ENCODE measurements at regions not wholly inside any gene's neighbourhood (a gene's known extent, or its start where the extent isn't known, plus 50 kb on each side); places are given as distances from the start of the nearest gene placed in this dataset.

DNA sequence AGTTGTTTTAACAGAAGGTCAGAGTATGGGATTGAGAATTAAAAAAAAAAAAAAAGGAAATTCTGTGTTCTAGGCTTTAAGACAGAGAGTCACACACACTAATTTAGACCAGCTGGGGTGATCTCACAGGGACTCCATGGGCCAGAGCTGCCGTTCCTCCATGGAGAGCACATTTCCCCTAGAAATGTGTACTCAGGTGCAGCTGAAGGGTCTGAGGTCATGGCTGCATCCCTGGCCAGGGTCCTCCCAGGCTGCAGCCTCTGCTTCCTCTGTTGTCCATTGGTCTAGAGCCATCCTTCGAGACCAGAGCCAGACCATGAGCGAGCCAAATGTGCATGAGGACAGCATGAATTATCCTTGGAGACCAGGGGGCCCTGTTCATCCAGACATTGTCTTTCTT is 190.1 kb upstream of the TNP1 start (continued):
- TF ChIP-seq, protein P1, sequence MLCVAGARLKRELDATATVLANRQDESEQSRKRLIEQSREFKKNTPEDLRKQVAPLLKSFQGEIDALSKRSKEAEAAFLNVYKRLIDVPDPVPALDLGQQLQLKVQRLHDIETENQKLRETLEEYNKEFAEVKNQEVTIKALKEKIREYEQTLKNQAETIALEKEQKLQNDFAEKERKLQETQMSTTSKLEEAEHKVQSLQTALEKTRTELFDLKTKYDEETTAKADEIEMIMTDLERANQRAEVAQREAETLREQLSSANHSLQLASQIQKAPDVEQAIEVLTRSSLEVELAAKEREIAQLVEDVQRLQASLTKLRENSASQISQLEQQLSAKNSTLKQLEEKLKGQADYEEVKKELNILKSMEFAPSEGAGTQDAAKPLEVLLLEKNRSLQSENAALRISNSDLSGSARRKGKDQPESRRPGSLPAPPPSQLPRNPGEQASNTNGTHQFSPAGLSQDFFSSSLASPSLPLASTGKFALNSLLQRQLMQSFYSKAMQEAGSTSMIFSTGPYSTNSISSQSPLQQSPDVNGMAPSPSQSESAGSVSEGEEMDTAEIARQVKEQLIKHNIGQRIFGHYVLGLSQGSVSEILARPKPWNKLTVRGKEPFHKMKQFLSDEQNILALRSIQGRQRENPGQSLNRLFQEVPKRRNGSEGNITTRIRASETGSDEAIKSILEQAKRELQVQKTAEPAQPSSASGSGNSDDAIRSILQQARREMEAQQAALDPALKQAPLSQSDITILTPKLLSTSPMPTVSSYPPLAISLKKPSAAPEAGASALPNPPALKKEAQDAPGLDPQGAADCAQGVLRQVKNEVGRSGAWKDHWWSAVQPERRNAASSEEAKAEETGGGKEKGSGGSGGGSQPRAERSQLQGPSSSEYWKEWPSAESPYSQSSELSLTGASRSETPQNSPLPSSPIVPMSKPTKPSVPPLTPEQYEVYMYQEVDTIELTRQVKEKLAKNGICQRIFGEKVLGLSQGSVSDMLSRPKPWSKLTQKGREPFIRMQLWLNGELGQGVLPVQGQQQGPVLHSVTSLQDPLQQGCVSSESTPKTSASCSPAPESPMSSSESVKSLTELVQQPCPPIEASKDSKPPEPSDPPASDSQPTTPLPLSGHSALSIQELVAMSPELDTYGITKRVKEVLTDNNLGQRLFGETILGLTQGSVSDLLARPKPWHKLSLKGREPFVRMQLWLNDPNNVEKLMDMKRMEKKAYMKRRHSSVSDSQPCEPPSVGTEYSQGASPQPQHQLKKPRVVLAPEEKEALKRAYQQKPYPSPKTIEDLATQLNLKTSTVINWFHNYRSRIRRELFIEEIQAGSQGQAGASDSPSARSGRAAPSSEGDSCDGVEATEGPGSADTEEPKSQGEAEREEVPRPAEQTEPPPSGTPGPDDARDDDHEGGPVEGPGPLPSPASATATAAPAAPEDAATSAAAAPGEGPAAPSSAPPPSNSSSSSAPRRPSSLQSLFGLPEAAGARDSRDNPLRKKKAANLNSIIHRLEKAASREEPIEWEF (IDR thresholded peaks at IDR 0.05; ENCODE audit: insufficient replicate concordance, low read depth, low read length): no peak

DNA sequence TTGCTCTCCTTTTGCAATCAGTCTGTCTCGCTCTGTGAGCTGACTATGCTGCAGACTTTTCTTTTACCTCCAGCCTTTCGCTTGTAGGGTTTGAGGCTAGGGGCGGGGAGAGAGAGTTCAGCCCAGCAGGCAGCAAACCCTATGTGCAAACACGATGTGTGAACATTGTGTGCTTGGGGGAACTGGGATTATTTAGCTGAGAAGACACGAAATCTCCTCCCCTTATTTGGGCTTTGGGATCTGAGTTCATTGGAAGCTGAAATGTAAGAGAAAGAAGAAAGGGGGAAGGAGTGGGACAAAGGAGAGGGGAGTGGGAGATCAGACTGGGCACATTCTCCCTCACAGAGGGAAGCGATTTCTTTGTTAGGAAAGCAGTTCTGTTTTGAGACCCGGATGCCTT is 189.6 kb upstream of the TNP1 start:
- Histone ChIP-seq H3K4me1 (ENCODE audit: control insufficient read depth, insufficient read depth, low read length) (no peaks in the 10 kb centered on the region), H3K27me3 (replicated peaks in 1 of 2; ENCODE audit: control insufficient read depth in 2 of 2, insufficient read depth in 2 of 2, low read length in 1 of 2) (no peaks in the 10 kb centered on the region; a peak in 2 of 4 replicates), H3K79me2 (ENCODE audit: control insufficient read depth, insufficient read depth, low read length) (no peaks in the 10 kb centered on the region), H4K20me1 (ENCODE audit: control insufficient read depth, insufficient read depth) (no peaks in the 10 kb centered on the region), H3K36me3 (ENCODE audit: control insufficient read depth in 2 of 2, insufficient read depth in 2 of 2, low read length in 1 of 2) (no peaks in the 10 kb centered on the region), H3K27ac (ENCODE audit: control insufficient read depth, insufficient read depth) (no peak overlapping the region), H3K4me2 (ENCODE audit: control insufficient read depth, insufficient read depth) (no peak overlapping the region), H2AFZ (ENCODE audit: control insufficient read depth, low read depth, low read length) (no peak overlapping the region), H3K4me3 (no peak overlapping the region), H3K9ac (ENCODE audit: control insufficient read depth, insufficient read depth, low read length) (no peak overlapping the region), H3K9me3 (replicated peaks; ENCODE audit: control insufficient read depth, insufficient read depth, low read length) (no peaks in the 10 kb centered on the region)
- POLR2A ChIA-PET: no interaction called here
- SMC1A ChIA-PET (ENCODE audit: uncharacterized antibody, unreplicated experiment): no interaction called here
- DNase-seq (ENCODE audit: low read depth, low spot score) (no peak), FAIRE-seq (no peak), ATAC-seq (no peak)
- TF ChIP-seq, protein P2, sequence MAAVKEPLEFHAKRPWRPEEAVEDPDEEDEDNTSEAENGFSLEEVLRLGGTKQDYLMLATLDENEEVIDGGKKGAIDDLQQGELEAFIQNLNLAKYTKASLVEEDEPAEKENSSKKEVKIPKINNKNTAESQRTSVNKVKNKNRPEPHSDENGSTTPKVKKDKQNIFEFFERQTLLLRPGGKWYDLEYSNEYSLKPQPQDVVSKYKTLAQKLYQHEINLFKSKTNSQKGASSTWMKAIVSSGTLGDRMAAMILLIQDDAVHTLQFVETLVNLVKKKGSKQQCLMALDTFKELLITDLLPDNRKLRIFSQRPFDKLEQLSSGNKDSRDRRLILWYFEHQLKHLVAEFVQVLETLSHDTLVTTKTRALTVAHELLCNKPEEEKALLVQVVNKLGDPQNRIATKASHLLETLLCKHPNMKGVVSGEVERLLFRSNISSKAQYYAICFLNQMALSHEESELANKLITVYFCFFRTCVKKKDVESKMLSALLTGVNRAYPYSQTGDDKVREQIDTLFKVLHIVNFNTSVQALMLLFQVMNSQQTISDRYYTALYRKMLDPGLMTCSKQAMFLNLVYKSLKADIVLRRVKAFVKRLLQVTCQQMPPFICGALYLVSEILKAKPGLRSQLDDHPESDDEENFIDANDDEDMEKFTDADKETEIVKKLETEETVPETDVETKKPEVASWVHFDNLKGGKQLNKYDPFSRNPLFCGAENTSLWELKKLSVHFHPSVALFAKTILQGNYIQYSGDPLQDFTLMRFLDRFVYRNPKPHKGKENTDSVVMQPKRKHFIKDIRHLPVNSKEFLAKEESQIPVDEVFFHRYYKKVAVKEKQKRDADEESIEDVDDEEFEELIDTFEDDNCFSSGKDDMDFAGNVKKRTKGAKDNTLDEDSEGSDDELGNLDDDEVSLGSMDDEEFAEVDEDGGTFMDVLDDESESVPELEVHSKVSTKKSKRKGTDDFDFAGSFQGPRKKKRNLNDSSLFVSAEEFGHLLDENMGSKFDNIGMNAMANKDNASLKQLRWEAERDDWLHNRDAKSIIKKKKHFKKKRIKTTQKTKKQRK (IDR thresholded peaks at IDR 0.05; ENCODE audit: low read depth, low read length): no peak
- no peak for TF ChIP-seq CHD2 (IDR thresholded peaks at IDR 0.05; ENCODE audit: borderline replicate concordance, low read depth, low read length)
- no peak for TF ChIP-seq RUNX3 (IDR thresholded peaks at IDR 0.05; ENCODE audit: low read length)
- no peak for TF ChIP-seq WRNIP1 (IDR thresholded peaks at IDR 0.05; ENCODE audit: borderline replicate concordance, low read depth, low read length)
- TF ChIP-seq RBBP5 (conservative IDR thresholded peaks at IDR 0.05): no peak
- no peak for TF ChIP-seq PML (IDR thresholded peaks at IDR 0.05; ENCODE audit: low read length)
- no peak for TF ChIP-seq NFIC (IDR thresholded peaks at IDR 0.05; ENCODE audit: low read depth, low read length)
- no peak for TF ChIP-seq IKZF2 (IDR thresholded peaks at IDR 0.05)
- TF ChIP-seq RCOR1 (conservative IDR thresholded peaks at IDR 0.05; ENCODE audit: low read depth, low read length): no peak
- TF ChIP-seq NR2F1 (conservative IDR thresholded peaks at IDR 0.05): no peak
- no peak for TF ChIP-seq BHLHE40 (IDR thresholded peaks at IDR 0.05; ENCODE audit: borderline replicate concordance in 1 of 2, low read depth in 2 of 2, low read length in 1 of 2)
- TF ChIP-seq ZNF217 (IDR thresholded peaks at IDR 0.05): no peak
- TF ChIP-seq BRCA1 (IDR thresholded peaks at IDR 0.05; ENCODE audit: low read depth, low read length): no peak
- no peak for TF ChIP-seq MEF2A (IDR thresholded peaks at IDR 0.05; ENCODE audit: insufficient read depth, low read depth, low read length)
- CTCF ChIA-PET: no interaction called here
- BruUV-seq (replicated peaks): no TSS peak
- intact Hi-C loops (cut with micrococcal nuclease; ENCODE audit: unreplicated experiment) (no loop called here), in situ Hi-C loops (cut with MboI) (no loop called here)
- 14% methylated on average over 7 of the region's 7 CpGs for WGBS (ENCODE audit: insufficient coverage, insufficient replicate concordance, low lambda C conversion rate, missing lambda C conversion rate)
- RAD21 ChIA-PET (ENCODE audit: unreplicated experiment): no interaction called here

All from GM12878 (cell line).